ENCODE measurements at regions not wholly inside any gene's neighbourhood (a gene's known extent, or its start where the extent isn't known, plus 50 kb on each side); places are given as distances from the start of the nearest gene placed in this dataset.

DNA sequence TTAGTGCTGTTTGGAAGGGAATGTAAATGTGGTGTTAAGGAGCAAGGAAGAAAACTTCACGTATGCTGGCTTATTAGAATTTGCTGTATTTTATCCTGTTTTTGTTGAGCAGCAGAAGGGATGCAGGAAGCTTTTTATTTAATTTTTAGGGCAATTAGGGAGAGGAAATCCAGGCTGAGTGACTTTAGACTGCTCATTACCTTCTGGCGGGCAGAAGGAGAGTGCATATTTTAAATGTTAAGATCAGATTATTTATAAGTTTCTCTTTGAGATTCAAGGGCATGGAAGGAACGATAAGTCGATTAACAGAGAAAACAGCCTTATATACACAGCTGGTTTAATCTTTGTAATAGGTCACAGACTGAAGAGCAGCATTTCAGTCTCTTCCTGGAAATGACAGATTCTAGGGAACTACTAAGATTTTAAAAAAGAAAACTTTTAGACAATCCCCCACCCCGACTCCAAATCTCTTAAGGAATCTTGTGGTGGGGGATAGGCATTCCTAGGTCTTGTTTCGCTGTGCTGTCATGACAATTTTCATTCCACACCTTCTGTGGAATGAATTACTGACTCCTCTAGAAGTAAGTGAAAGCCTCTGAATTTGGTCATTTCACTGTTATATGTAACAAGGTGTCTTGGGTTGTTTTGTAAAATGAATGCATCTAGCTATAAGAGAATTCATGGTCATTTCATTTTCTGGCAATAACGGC lies 402.5 kb downstream of the RAPGEF2 start:
- H3K4me3 ChIP-seq (replicated peaks in 1 of 2; ENCODE audit: low read depth in 2 of 2, low read length in 2 of 2): no peak overlapping the region
- TF ChIP-seq, protein P1, sequence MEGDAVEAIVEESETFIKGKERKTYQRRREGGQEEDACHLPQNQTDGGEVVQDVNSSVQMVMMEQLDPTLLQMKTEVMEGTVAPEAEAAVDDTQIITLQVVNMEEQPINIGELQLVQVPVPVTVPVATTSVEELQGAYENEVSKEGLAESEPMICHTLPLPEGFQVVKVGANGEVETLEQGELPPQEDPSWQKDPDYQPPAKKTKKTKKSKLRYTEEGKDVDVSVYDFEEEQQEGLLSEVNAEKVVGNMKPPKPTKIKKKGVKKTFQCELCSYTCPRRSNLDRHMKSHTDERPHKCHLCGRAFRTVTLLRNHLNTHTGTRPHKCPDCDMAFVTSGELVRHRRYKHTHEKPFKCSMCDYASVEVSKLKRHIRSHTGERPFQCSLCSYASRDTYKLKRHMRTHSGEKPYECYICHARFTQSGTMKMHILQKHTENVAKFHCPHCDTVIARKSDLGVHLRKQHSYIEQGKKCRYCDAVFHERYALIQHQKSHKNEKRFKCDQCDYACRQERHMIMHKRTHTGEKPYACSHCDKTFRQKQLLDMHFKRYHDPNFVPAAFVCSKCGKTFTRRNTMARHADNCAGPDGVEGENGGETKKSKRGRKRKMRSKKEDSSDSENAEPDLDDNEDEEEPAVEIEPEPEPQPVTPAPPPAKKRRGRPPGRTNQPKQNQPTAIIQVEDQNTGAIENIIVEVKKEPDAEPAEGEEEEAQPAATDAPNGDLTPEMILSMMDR (IDR thresholded peaks at IDR 0.05; ENCODE audit: low read depth, low read length): no peak
- DNase-seq (ENCODE audit: low read depth in 2 of 2): no peak

DNA sequence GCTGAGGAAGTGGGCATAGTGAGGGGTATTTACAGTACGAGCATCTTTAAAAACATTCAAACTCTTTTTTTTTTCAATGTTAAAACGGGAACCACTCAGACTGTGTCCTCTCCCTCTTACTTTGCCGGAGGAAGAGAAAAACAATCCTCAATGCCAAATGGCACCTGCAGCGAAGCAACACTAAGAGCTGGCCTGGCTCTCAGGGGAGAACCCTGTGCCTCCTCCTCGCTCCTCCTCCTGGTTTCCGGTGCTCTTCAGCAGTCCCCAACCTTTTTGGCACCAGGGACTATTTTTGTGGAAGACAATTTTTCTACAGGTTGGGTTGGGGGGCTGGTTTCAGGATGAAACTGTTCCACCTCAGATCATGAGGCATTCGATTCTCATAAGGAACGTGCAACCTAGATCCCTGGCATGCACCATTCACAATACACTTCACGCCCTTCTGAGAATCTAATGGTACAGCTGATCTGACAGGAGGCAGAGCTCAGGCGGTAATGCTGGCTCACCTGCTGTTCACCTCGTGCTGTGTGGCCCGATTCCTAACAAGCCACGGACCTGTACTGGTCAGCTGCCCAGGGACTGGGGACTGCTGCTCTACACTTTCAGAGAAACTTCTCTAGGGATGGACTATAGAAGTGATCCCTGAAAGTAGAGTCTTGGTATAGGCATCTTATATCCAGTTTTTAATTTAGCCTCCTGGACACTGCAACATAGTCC lies 404.1 kb downstream of the RAPGEF2 start:
- DNase-seq (ENCODE audit: low read depth in 2 of 2): no peak
- no peak overlapping the region for H3K4me3 ChIP-seq (replicated peaks in 1 of 2; ENCODE audit: low read depth in 2 of 2, low read length in 2 of 2)
- TF ChIP-seq, protein P1 (IDR thresholded peaks at IDR 0.05; ENCODE audit: low read depth, low read length): no peak

DNA sequence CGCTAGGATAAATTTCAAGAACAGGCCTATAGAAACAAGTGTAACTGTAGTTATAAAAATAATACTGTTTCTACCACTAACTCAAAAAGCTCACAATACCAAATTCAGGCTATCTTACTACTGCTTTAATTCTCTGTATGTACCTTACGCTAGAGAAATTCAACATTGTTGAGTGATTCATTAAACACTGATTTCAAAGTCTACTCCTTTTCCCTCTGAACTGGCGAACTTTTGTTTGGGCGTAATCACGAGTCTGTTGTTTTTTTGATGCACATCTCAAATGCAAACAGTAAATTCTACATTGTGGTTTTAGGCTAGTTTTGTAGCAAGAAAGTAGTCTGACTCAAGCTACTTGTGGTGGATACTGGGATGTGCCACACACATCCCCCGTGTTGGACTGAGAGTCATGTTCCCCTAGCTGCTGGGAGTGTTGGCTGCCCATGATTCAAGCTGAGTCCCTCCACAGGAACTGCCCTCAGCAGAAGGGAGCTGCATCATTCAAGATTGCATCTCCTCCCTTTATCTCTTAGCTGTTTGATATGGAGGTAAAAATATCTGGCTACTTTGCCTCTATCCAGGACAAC lies 406.1 kb downstream of the RAPGEF2 start:
- DNase-seq (ENCODE audit: low read depth in 2 of 2): peak; percentile 30 to 77
- H3K4me3 ChIP-seq (replicated peaks in 1 of 2; ENCODE audit: low read depth in 2 of 2, low read length in 2 of 2): no peak overlapping the region
- TF ChIP-seq, protein P1 (IDR thresholded peaks at IDR 0.05; ENCODE audit: low read depth, low read length): no peak

DNA sequence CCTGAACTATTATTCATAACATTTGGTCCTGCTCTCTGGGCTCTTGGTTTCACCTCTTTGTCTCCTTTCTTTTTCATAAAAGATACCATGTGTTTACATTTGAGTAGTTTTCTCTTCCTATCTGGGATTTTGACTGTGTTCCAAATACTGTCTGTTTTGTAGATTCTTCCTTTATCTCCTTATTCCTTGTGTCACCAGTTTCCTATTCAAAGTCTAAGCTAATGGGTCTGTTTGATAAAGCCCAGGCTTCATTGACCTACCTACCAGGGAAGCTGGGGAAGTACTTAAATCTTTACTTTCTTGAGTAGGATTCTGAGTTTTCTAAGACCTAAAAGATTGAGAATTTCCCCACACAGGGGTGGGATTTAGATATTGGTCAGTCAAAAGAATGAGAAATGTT lies 409.5 kb downstream of the RAPGEF2 start:
- H3K4me3 ChIP-seq (replicated peaks in 1 of 2; ENCODE audit: low read depth in 2 of 2, low read length in 2 of 2): no peak overlapping the region
- DNase-seq (ENCODE audit: low read depth in 2 of 2): no peak
- TF ChIP-seq, protein P1 (IDR thresholded peaks at IDR 0.05; ENCODE audit: low read depth, low read length): no peak

DNA sequence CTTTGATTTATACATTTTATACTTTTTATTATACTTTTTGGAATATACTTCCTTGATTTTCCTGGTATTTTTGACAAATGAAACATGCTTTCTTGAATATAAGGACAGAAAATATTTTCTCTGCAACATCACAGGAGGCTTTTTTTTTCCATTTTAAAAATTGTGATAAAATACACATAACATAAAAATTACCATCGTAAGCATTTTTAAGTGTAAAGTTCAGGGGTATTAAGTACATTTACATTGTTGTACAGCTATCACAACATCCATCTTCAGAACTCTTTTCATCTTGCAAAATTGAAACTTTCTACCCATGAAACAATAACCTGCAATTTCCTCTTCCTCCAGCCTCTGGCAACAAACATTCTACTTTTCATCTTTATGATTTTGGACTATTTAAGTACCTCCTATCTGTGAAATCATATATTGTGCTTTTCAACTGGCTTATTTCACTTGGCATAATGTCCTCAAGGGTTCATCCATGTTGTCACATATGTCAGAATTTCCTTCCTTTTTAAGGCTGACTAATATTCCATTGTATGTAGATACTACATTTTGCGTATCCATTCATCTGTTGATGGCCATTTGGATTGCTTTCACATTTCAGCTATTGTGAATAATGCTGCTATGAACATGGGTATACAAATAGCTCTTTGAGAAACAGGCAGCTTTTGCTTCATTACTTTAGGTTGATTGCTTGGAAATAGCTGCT lies 412.6 kb downstream of the RAPGEF2 start:
- TF ChIP-seq, protein P1 (IDR thresholded peaks at IDR 0.05; ENCODE audit: low read depth, low read length): no peak
- no peak for DNase-seq (ENCODE audit: low read depth in 2 of 2)
- H3K4me3 ChIP-seq (replicated peaks in 1 of 2; ENCODE audit: low read depth in 2 of 2, low read length in 2 of 2): no peak overlapping the region

DNA sequence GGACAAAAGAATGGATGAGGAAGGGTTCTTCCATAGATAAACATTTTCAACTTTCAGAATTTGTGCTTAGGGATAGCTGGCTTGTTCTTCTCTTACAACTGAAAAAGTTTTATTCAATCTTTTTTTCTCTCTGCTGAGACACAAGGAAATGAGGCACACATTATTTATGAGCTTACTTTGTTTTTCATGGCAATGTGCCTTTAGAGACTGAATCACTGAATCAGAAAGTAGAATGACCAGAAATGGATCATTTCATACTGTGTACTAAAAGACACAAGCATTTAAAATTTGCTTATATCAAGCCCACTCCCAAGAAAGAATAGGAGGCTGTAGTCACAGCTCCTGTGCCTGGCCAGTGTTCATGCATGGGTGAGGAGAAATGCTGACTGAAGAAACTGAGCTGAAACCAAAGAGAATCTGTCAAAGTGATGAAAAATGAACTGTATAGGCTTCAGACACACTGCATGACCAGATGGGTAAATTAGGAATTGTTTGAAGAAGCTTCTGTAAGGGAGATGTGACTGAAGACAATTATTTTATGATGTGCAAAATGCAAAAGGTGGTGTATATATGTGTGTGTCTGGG lies 413.8 kb downstream of the RAPGEF2 start:
- TF ChIP-seq, protein P1 (IDR thresholded peaks at IDR 0.05; ENCODE audit: low read depth, low read length): no peak
- DNase-seq (ENCODE audit: low read depth in 2 of 2): peak; percentile 30 to 63
- H3K4me3 ChIP-seq (replicated peaks in 1 of 2; ENCODE audit: low read depth in 2 of 2, low read length in 2 of 2): no peak overlapping the region
